ENCODE measurements at regions not wholly inside any gene's neighbourhood (a gene's known extent, or its start where the extent isn't known, plus 50 kb on each side); places are given as distances from the start of the nearest gene placed in this dataset.

DNA sequence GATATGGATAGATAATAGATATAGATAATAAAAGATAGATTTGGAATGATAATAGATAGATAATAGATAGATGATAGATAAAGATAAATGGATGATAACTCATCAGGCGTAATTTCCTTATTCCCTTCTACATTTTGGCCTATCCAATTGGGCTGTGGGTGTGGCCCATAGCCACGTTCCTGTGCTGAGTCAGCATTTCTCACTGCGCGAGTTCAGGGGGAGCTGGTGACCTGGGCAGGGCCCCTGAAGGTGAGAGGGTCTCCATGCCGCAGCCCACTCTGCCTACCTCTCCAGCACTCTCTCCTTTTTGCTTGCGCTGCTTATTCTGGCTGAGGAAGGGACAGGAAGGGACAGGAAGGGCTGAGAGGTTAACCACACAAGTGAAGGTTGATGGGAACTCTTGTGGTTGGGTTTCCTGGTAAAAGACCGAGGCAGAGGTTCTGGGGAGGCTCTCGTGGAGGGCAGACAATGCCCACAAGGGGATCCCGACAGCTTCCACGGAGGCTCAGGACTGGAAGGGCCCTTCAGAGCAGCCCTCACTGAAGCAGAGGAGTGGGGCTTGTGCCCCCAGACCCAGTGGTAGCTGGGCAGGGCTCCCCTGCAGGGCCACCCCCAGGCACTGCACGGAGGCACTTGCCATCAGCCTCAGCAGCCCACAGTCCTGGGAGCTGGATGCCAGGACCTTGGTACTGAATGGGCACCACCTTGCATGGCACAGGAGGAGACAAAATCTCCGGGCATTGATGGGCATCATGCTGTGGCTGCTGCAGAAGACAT, 247.3 kb upstream of the PITRM1 start:
- ChIA-PET POLR2A (ENCODE audit: low non-redundant PET) (no interaction called here), CTCF (interaction anchor here (0.6 kb wide), 1 partner anchor 149 kb away, joined by 3 read pairs; no protein-coding TSS in a partner anchor)
- no peak for DNase-seq (ENCODE audit: low spot score)
- TF ChIP-seq, protein P1, sequence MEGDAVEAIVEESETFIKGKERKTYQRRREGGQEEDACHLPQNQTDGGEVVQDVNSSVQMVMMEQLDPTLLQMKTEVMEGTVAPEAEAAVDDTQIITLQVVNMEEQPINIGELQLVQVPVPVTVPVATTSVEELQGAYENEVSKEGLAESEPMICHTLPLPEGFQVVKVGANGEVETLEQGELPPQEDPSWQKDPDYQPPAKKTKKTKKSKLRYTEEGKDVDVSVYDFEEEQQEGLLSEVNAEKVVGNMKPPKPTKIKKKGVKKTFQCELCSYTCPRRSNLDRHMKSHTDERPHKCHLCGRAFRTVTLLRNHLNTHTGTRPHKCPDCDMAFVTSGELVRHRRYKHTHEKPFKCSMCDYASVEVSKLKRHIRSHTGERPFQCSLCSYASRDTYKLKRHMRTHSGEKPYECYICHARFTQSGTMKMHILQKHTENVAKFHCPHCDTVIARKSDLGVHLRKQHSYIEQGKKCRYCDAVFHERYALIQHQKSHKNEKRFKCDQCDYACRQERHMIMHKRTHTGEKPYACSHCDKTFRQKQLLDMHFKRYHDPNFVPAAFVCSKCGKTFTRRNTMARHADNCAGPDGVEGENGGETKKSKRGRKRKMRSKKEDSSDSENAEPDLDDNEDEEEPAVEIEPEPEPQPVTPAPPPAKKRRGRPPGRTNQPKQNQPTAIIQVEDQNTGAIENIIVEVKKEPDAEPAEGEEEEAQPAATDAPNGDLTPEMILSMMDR (conservative IDR thresholded peaks at IDR 0.05; ENCODE audit: low read depth) = no peak
- no peak overlapping the region for H3K27ac ChIP-seq

DNA sequence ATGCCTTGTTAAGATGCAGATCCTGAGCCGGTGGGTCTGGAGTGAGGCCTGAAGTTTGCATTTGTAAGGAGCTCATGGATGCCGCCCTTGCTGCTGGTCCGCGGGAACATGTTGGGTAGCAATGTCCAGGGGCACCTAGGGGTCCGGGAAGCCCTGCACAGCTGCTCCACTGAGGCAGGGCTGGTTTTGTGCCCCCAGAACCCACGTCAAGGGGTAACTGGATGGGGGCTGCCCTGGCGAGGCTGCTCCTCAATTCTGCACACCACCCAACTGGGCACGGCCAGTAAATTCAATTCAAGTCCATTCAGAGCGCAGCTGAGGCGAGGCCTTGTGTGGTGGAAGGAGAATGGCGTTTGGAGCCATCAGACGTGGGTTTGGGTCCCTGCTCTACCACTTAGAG, 246.3 kb upstream of the PITRM1 start:
- no peak for DNase-seq (ENCODE audit: low spot score)
- CTCF ChIA-PET = interaction anchor here (0.6 to 1.1 kb wide), 2 partner anchors 136 to 1431 kb away, joined by 3 read pairs; no protein-coding TSS in a partner anchor
- H3K27ac ChIP-seq = no peak overlapping the region
- TF ChIP-seq, protein P1 (conservative IDR thresholded peaks at IDR 0.05; ENCODE audit: low read depth) = no peak
- POLR2A ChIA-PET (ENCODE audit: low non-redundant PET) = no interaction called here

DNA sequence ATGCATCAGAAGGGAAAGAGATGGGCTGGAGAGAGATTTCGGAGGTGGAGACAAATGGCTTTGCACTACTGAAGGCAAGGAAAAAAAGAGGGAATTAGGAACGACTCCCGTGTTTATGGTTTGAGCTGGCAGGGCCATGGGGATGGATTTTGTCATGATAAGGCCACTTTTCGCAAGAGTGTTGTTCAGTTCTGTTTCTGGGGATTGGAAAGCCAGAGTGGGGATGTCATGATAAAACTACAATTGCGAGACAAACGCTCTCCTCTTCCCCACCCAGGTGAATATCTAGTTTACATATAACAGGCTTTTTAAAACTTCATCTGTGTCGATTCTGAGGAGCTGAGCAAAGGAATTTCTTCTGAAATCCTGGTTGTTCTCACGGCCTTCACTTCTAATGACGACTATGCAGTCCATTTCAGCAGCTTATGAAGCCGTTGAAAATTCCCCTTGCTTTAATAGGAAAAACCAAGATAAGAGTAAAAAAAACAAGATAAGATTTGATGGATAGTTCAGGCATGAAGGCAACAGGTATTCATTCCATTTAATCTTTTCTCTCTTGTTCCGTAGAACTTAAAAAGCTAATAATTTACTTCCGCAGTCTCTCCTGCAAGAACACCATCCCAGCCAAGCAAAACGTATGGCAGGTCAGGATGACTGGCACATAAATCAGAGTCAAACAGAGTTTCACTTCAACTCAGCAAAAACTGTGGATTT, 245.6 kb upstream of the PITRM1 start:
- TF ChIP-seq, protein P1 (conservative IDR thresholded peaks at IDR 0.05; ENCODE audit: low read depth) = no peak
- ChIA-PET POLR2A (ENCODE audit: low non-redundant PET) (no interaction called here), CTCF (interaction anchor here (0.6 to 1.1 kb wide), 4 partner anchors 8 to 1432 kb away, joined by 3 to 5 read pairs (median 3); no protein-coding TSS in a partner anchor)

DNA sequence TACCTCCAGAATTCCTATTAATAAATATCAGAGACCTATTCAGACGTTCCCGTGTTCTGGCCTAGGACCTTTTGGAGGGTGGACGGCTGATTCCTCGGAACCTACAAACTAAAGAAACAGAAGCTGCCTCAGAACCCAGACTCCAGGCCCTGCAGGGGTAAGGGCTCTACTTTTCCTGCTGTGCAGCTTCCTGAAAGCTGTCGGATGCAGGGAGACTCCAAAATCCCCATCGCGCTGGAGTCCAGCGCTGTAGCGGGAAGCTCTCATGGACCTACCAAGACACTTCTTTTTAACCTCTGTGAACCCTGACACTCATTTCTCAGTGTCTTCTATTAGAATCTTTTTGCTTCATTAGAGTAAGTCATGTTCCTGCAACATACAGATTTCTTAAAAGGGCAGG, 244.5 kb upstream of the PITRM1 start:
- TF ChIP-seq, protein P1 (conservative IDR thresholded peaks at IDR 0.05; ENCODE audit: low read depth) = no peak
- no peak overlapping the region for H3K27ac ChIP-seq
- POLR2A ChIA-PET (ENCODE audit: low non-redundant PET) = no interaction called here
- DNase-seq (ENCODE audit: low spot score) = no peak
- CTCF ChIA-PET = interaction anchor here (0.5 kb wide), 1 partner anchor 741 kb away, joined by 3 read pairs; no protein-coding TSS in a partner anchor

More for the DNA sequence above, 245.6 kb upstream of the PITRM1 start:
- DNase-seq (ENCODE audit: low spot score) = no peak
- no peak overlapping the region for H3K27ac ChIP-seq

DNA sequence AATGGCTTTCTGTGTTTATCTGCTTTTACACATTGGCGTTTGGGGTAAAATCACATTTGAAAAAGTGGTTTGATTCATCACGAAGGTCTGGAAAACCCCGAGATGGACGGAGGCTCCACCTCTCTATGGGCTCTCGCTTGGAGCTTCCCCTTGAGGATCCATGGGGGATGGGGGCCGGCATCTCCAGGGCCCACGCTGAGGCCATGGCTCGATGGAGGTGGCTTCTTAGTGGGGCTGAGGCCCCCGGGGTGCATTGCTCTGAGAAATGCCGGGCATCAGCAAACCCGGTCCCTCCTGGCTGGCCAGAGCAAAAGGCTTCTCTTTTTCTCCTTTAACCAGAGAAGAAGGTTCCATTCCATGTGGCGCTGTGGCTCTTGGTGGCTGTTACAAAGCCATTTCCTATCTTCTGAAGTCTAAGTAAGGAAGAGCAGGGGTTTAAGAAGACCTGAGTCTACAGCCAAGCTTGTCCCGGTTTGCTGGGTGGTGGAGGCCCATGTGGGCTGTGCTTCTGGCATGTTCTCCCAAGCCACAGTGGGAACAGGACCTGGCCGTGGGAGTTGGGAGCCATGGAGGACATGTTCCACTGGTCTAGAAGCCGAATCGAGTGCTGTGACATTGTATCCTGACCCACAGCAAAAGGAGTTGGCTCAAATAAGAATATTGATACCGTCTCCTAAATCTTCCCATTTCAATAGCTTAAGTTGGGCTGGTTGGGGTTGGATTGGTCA, 243.5 kb upstream of the PITRM1 start:
- no peak overlapping the region for H3K27ac ChIP-seq
- ChIA-PET CTCF (no interaction called here), POLR2A (ENCODE audit: low non-redundant PET) (no interaction called here)
- no peak for DNase-seq (ENCODE audit: low spot score)
- TF ChIP-seq, protein P1 (conservative IDR thresholded peaks at IDR 0.05; ENCODE audit: low read depth) = no peak

DNA sequence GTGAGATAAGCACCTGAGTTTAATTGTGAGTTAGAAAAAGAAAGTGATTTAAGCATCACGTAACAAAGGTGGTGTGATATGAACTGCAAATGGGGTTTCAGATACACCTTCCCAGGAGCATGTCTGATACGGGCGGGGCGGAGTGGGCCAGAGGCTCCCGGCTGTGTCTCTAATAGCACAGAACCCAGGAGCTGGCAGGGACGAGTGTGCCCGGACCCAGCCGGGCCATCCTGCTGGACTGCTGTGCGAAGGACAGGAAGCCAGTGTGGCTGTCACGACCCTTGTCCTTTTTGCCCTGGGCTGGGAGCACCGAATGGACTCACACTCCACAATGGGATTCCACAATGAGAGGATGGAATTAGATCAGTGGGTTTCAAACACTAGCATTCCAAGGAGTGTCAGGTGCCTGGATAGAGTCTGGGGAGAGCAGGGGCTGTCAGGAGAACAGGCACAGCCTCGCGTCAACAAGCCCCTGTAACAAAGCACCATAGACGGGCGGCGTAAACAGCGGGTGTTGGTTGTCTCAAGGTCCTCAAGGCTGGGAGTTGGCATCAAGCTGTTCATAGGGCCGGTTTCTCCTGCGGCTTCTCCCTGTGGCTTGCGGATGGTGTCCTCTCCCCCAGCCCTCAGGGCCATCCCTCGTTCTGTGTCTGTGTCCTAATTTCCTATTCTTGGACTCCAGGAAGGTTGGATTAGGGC, 242.6 kb upstream of the PITRM1 start:
- POLR2A ChIA-PET (ENCODE audit: low non-redundant PET) = no interaction called here
- no peak for DNase-seq (ENCODE audit: low spot score)
- CTCF ChIA-PET = no interaction called here
- H3K27ac ChIP-seq = no peak overlapping the region
- TF ChIP-seq, protein P1 (conservative IDR thresholded peaks at IDR 0.05; ENCODE audit: low read depth) = no peak
